Neural progenitor cell (in vitro differentiated cells): ENCODE measurements at regions not wholly inside any gene's neighbourhood (a gene's known extent, or its start where the extent isn't known, plus 50 kb on each side); places are given as distances from the start of the nearest gene placed in this dataset.

Source experiments
- DNase-seq: peaks from one replicate; pipeline ENCODE4 v3.0.0-alpha.2; 2016; ENCODE audit warnings: low spot score
- H2AFZ ChIP-seq: fragments of 200-600 bp; sonication (generic); replicated peaks from 2 replicates; pipeline ENCODE4 v1.6.1; 2016; ENCODE audit warnings: antibody characterized with exemption
- H3F3A ChIP-seq: fragments of 200-600 bp; sonication (generic); 2 replicates; pipeline ENCODE4 v1.6.1; 2016; ENCODE audit warnings: antibody characterized with exemption, low read depth
- H3K27ac ChIP-seq: fragments of 200-600 bp; sonication (generic); 2 replicates; pipeline ENCODE4 v1.5.1; 2016; ENCODE audit warnings: mild to moderate bottlenecking
- H3K27me3 ChIP-seq: fragments of 200-600 bp; sonication (generic); 2 replicates; pipeline ENCODE4 v1.6.1; 2016; ENCODE audit warnings: mild to moderate bottlenecking, moderate library complexity
- H3K36me3 ChIP-seq: fragments of 200-600 bp; sonication (generic); 2 replicates; pipeline ENCODE4 v1.5.1; 2016
- H3K4me1 ChIP-seq: fragments of 200-600 bp; sonication (generic); 2 replicates; pipeline ENCODE4 v1.6.1; 2016; ENCODE audit warnings: mixed run types
- H3K4me2 ChIP-seq: fragments of 200-600 bp; sonication (generic); 2 replicates; pipeline ENCODE4 v1.6.1; 2016
- H3K4me3 ChIP-seq: fragments of 200-600 bp; sonication (generic); 2 replicates; pipeline ENCODE4 v1.5.1; 2016
- H3K79me2 ChIP-seq: fragments of 200-600 bp; sonication (generic); 2 replicates; pipeline ENCODE4 v1.6.1; 2016; ENCODE audit warnings: low read depth
- H3K9ac ChIP-seq: fragments of 200-600 bp; sonication (generic); 2 replicates; pipeline ENCODE4 v1.6.1; 2016
- H3K9me3 ChIP-seq: fragments of 200-600 bp; sonication (generic); 2 replicates; pipeline ENCODE4 v1.5.1; 2016; ENCODE audit warnings: low read depth
- H4K20me1 ChIP-seq: fragments of 200-600 bp; sonication (generic); 2 replicates; pipeline ENCODE4 v1.6.1; 2016; ENCODE audit warnings: low read depth
- H3K27ac Mint-ChIP-seq: 3 replicates; pipeline ENCODE4 v1.8.0; 2021; ENCODE audit warnings: mixed read lengths
- H3K27me3 Mint-ChIP-seq: 2 replicates; pipeline ENCODE4 v1.8.0; 2022; ENCODE audit warnings: low read depth, mild to moderate bottlenecking, inconsistent platforms, moderate library complexity, mixed read lengths; ENCODE audit not compliant: insufficient read depth
- H3K36me3 Mint-ChIP-seq: 3 replicates; pipeline ENCODE4 v1.8.0; 2021; ENCODE audit warnings: mixed read lengths
- H3K4me1 Mint-ChIP-seq: 3 replicates; pipeline ENCODE4 v1.8.0; 2021; ENCODE audit warnings: mixed read lengths
- H3K4me3 Mint-ChIP-seq: 3 replicates; pipeline ENCODE4 v1.8.0; 2021; ENCODE audit warnings: mild to moderate bottlenecking, moderate library complexity, mixed read lengths
- H3K9me3 Mint-ChIP-seq: 3 replicates; pipeline ENCODE4 v1.8.0; 2020; ENCODE audit warnings: mixed read lengths
- CTCF ChIP-seq: fragments of 200-600 bp; sonication (generic); IDR thresholded peaks from 2 replicates; pipeline ENCODE4 v1.5.1; 2017; ENCODE audit warnings: antibody characterized with exemption, mild to moderate bottlenecking
- EZH2 ChIP-seq: fragments of 200-600 bp; sonication (generic); IDR thresholded peaks from 2 replicates; pipeline ENCODE4 v1.6.1; 2017; ENCODE audit warnings: antibody characterized with exemption, mild to moderate bottlenecking, moderate library complexity
- EZH2phosphoT487 ChIP-seq: fragments of 200-600 bp; sonication (generic); IDR thresholded peaks from 2 replicates; pipeline ENCODE4 v1.6.1; 2017; ENCODE audit warnings: antibody characterized with exemption

DNA sequence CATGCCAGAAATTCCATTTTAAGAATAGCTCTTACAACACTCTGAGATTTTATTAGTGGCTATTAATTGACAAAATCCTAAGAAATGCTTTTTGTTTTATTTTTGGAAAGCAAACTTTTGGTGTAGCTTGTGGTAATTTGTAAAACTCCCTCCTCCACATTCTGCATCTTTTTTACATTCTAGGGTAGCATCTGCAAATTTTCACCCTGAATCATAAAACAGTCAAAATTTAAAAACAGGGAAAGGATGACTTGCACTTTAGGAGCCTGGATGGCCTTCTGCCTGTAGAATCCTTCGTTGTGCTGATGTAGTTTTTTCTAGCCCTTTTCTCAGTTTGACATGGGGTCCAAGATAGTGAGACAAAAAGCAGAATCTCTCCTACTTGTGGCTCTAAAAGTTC is 316.1 kb downstream of the ADRA2A start:
- Histone ChIP-seq H4K20me1 (no peaks in the 10 kb centered on the region), H3K4me3 (no peak overlapping the region), H3K9ac (no peak overlapping the region), H3K27me3 (no peaks in the 10 kb centered on the region), H3K27ac (no peak overlapping the region), H3K4me2 (no peak overlapping the region), H2AFZ (no peak overlapping the region), H3K9me3 (no peaks in the 10 kb centered on the region), H3K79me2 (no peaks in the 10 kb centered on the region), H3K4me1 (no peaks in the 10 kb centered on the region), H3K36me3 (no peaks in the 10 kb centered on the region), H3F3A (no peaks in the 10 kb centered on the region)
- Mint-ChIP-seq H3K9me3 (no peaks in the 10 kb centered on the region), H3K4me1 (no peaks in the 10 kb centered on the region), H3K27me3 (peaks cover 11% of the 10 kb centered on the region), H3K36me3 (no peaks in the 10 kb centered on the region), H3K4me3 (no peak overlapping the region), H3K27ac (no peak overlapping the region)
- TF ChIP-seq EZH2: no peak
- no peak for TF ChIP-seq CTCF
- TF ChIP-seq EZH2phosphoT487: no peak
- DNase-seq: no peak

- no peaks in the 10 kb centered on the region for H3K27me3 ChIP-seq
- no peak for TF ChIP-seq EZH2
- no peak for TF ChIP-seq EZH2phosphoT487
- TF ChIP-seq CTCF: no peak
- H2AFZ ChIP-seq: no peak overlapping the region
- no peak overlapping the region for H3K9ac ChIP-seq
- Mint-ChIP-seq H3K4me1 (no peaks in the 10 kb centered on the region), H3K36me3 (no peaks in the 10 kb centered on the region), H3K27me3 (peaks cover 5% of the 10 kb centered on the region), H3K27ac (no peak overlapping the region), H3K4me3 (no peak overlapping the region), H3K9me3 (no peaks in the 10 kb centered on the region)
- H3K79me2 ChIP-seq: no peaks in the 10 kb centered on the region
- DNase-seq: no peak
- no peaks in the 10 kb centered on the region for H3K4me1 ChIP-seq
- no peak overlapping the region for H3K4me2 ChIP-seq
- H3K4me3 ChIP-seq: no peak overlapping the region
- H3F3A ChIP-seq: no peaks in the 10 kb centered on the region
- no peak overlapping the region for H3K27ac ChIP-seq
- H3K9me3 ChIP-seq: no peaks in the 10 kb centered on the region
- H4K20me1 ChIP-seq: no peaks in the 10 kb centered on the region
- H3K36me3 ChIP-seq: no peaks in the 10 kb centered on the region
Measured at GRCh38 chr10:111410740-111411139, 333.9 kb downstream of the ADRA2A start.

DNA sequence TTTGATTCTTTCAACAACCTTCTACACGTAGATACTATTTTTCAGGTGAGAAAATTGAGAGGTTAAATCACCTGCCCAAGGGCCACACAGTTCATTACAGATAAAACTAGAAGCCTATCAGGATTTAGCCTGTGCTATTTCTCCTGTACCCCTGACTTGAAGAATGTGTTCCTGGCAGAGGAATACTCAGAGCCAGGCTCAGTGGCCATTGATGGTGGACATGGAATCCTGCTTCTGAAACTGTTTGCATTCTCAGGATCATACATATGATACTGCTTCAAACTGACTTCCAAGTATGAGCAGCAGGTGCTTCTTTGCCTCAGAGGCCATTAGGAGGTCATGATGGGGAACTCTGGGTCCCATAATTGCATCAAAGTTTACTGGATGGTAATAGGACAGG is 348.6 kb downstream of the ADRA2A start:
- Histone ChIP-seq H3K4me2 (no peak overlapping the region), H3K4me1 (no peaks in the 10 kb centered on the region), H2AFZ (no peak overlapping the region), H3K9ac (no peak overlapping the region), H3K36me3 (no peaks in the 10 kb centered on the region), H4K20me1 (no peaks in the 10 kb centered on the region), H3K9me3 (no peaks in the 10 kb centered on the region), H3K4me3 (no peak overlapping the region), H3F3A (no peaks in the 10 kb centered on the region), H3K27me3 (no peaks in the 10 kb centered on the region), H3K79me2 (no peaks in the 10 kb centered on the region), H3K27ac (no peak overlapping the region)
- Mint-ChIP-seq H3K36me3 (no peaks in the 10 kb centered on the region), H3K27ac (no peak overlapping the region), H3K4me1 (peaks cover 5% of the 10 kb centered on the region), H3K9me3 (no peaks in the 10 kb centered on the region), H3K27me3 (peaks cover 5% of the 10 kb centered on the region), H3K4me3 (no peak overlapping the region)
- DNase-seq: no peak
- TF ChIP-seq EZH2 (no peak), EZH2phosphoT487 (no peak), CTCF (no peak)
